Hepatocyte (in vitro differentiated cells): ENCODE measurements at regions not wholly inside any gene's neighbourhood (a gene's known extent, or its start where the extent isn't known, plus 50 kb on each side); places are given as distances from the start of the nearest gene placed in this dataset.

Source experiments
- DNase-seq: peaks from one replicate; pipeline ENCODE4 v3.0.0-alpha.2; 2016; ENCODE audit warnings: low spot score
- H2AFZ ChIP-seq: fragments of 200-600 bp; sonication (generic); 2 replicates; pipeline ENCODE4 v1.6.0; 2016; ENCODE audit warnings: antibody characterized with exemption, mild to moderate bottlenecking
- H3K27ac ChIP-seq: fragments of 200-600 bp; sonication (generic); 2 replicates; pipeline ENCODE4 v1.5.1; 2016; ENCODE audit warnings: mild to moderate bottlenecking
- H3K27me3 ChIP-seq: fragments of 200-600 bp; sonication (generic); 2 replicates; pipeline ENCODE4 v1.6.1; 2016
- H3K36me3 ChIP-seq: fragments of 200-600 bp; sonication (generic); replicated peaks from 2 replicates; pipeline ENCODE4 v1.5.1; 2016; ENCODE audit warnings: low read depth; ENCODE audit not compliant: insufficient read depth
- H3K4me1 ChIP-seq: fragments of 200-600 bp; sonication (generic); 2 replicates; pipeline ENCODE4 v1.5.1; 2016; ENCODE audit warnings: mild to moderate bottlenecking, moderate library complexity; ENCODE audit not compliant: insufficient read depth
- H3K4me2 ChIP-seq: fragments of 200-600 bp; sonication (generic); 2 replicates; pipeline ENCODE4 v1.6.0; 2016
- H3K4me3 ChIP-seq: fragments of 200-600 bp; sonication (generic); 2 replicates; pipeline ENCODE4 v1.5.1; 2016; ENCODE audit warnings: mild to moderate bottlenecking
- H3K79me2 ChIP-seq: fragments of 200-600 bp; sonication (generic); 2 replicates; pipeline ENCODE4 v1.6.0; 2017; ENCODE audit warnings: mild to moderate bottlenecking
- H3K9me2 ChIP-seq: fragments of 200-600 bp; sonication (generic); replicated peaks from 2 replicates; pipeline ENCODE4 v1.6.0; 2017; ENCODE audit warnings: mild to moderate bottlenecking; ENCODE audit not compliant: insufficient read depth
- H3K9me3 ChIP-seq: fragments of 200-600 bp; sonication (generic); 2 replicates; pipeline ENCODE4 v1.5.1; 2016; ENCODE audit warnings: low read depth, mild to moderate bottlenecking
- H4K20me1 ChIP-seq: fragments of 200-600 bp; sonication (generic); 2 replicates; pipeline ENCODE4 v1.6.0; 2016; ENCODE audit warnings: mild to moderate bottlenecking; ENCODE audit not compliant: insufficient read depth, poor library complexity, severe bottlenecking
- EZH2 ChIP-seq: fragments of 200-600 bp; sonication (generic); IDR thresholded peaks from 2 replicates; pipeline ENCODE4 v1.6.1; 2016; ENCODE audit warnings: antibody characterized with exemption, mild to moderate bottlenecking, borderline replicate concordance
- EZH2phosphoT487 ChIP-seq: fragments of 200-600 bp; sonication (generic); IDR thresholded peaks from one replicate; pipeline ENCODE4 v1.6.1; 2018; ENCODE audit warnings: antibody characterized with exemption, mild to moderate bottlenecking, low read depth, moderate library complexity; ENCODE audit not compliant: unreplicated experiment, severe bottlenecking
- WGBS: methylation state at CpG from one replicate; pipeline ENCODE4 v1.1.6; 2016; ENCODE audit warnings: low lambda C conversion rate; ENCODE audit errors: missing lambda C conversion rate; 5-methylcytosine and 5-hydroxymethylcytosine counted together
- TF ChIP-seq, protein P1 (sequence below): fragments of 200-600 bp; sonication (generic); IDR thresholded peaks from 2 replicates; pipeline ENCODE4 v1.5.1; 2016; ENCODE audit warnings: antibody characterized with exemption, mild to moderate bottlenecking; ENCODE audit not compliant: poor library complexity

DNA sequence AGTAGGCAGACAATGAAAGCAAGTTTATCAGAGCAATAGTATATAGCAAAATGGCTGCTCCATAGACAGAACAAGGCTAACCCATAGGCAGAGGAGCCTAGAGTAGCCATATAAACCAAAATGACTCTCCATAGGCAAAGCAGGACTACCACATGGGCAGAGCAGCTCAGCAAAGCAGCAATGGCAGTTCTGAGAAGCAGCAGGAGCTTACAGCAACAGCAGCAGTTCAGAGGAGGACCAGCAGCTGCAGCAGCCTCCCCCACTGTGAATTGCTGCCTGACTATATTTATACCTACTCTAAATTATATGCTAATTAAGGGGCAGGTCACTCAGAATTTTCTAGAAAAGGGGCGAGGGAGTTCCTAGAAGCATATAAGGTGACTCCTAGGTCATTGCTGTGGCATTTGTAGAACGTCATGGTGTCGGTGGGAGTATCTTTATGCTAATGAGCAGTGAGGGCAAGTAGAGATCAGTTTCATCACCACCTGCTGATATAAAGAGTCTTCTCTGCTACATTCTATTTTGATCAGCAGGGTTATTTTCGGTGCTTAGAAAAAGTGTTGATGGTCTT, 1115.5 kb downstream of the DTWD2 start:
- H3K9me2 ChIP-seq, result no peaks in the 10 kb centered on the region
- no peak overlapping the region for H3K4me3 ChIP-seq
- no peak for DNase-seq
- no peak overlapping the region for H2AFZ ChIP-seq
- H3K4me1 ChIP-seq, result no peaks in the 10 kb centered on the region
- H3K4me2 ChIP-seq, result no peak overlapping the region
- no peaks in the 10 kb centered on the region for H3K9me3 ChIP-seq
- H3K79me2 ChIP-seq, result no peaks in the 10 kb centered on the region
- no peaks in the 10 kb centered on the region for H4K20me1 ChIP-seq
- no peak overlapping the region for H3K27ac ChIP-seq
- no peaks in the 10 kb centered on the region for H3K27me3 ChIP-seq
- H3K36me3 ChIP-seq, result no peaks in the 10 kb centered on the region
- 85% methylated on average over 4 of the region's 4 CpGs for WGBS
- no peak for TF ChIP-seq EZH2
- TF ChIP-seq EZH2phosphoT487, result no peak
- TF ChIP-seq, protein P1, sequence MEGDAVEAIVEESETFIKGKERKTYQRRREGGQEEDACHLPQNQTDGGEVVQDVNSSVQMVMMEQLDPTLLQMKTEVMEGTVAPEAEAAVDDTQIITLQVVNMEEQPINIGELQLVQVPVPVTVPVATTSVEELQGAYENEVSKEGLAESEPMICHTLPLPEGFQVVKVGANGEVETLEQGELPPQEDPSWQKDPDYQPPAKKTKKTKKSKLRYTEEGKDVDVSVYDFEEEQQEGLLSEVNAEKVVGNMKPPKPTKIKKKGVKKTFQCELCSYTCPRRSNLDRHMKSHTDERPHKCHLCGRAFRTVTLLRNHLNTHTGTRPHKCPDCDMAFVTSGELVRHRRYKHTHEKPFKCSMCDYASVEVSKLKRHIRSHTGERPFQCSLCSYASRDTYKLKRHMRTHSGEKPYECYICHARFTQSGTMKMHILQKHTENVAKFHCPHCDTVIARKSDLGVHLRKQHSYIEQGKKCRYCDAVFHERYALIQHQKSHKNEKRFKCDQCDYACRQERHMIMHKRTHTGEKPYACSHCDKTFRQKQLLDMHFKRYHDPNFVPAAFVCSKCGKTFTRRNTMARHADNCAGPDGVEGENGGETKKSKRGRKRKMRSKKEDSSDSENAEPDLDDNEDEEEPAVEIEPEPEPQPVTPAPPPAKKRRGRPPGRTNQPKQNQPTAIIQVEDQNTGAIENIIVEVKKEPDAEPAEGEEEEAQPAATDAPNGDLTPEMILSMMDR, result no peak

DNA sequence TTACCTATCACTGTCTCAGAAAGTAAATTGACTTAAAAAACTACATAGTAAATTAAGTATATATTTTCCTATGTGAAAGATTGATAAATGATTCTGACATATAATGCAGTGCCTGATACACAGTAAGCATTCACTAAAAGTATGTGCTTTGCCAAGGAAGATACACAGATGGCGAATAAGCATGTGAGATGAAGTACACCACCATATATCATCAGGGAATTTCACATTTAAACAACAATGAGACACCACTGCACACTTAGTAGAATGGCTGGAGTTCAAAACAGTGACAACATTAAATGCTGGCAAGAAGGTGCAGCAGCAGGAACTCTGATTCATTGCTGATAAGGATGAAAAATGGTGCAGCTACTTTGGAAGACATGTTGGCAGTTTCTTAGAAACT, 1118.8 kb downstream of the DTWD2 start:
- no peaks in the 10 kb centered on the region for H3K4me1 ChIP-seq
- 77% methylated on average over 1 of the region's 1 CpG for WGBS
- no peaks in the 10 kb centered on the region for H3K9me3 ChIP-seq

DNA sequence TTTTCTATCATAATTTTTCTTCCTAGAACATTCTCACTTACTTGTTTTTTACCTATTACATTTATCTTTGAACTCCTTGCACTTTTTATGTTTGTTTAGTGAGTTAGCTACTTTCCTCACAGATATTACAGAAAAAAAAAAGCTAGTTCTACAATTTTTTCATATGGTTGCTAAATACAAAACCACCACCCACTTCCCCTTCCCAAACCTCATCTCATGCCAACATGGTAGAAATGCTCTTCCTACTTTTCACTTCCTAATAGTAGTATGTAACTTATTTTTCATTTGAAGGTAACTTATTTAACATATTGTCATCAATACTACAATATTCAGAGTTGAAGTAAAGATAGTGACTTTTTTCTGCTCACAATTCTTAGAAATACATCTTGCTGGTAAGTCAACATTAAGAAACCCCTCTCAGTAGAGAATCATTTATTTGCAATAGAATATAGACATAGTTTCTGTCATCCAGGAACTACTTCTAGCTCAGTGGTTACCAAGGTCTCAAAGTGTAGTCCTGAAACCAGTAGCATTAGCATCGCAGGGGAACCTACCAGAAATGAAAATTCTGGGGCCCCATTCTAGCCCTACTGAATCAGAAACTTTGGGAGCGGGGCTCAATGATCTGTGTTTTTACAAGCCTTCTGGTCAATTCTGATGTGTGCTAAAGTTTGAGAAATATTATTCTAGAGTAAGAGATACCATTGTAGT, 1124.6 kb downstream of the DTWD2 start:
- no peaks in the 10 kb centered on the region for H3K27me3 ChIP-seq
- TF ChIP-seq EZH2, result no peak
- TF ChIP-seq EZH2phosphoT487, result no peak
- TF ChIP-seq, protein P1, result no peak
- 92% methylated on average over 2 of the region's 2 CpGs for WGBS
- no peaks in the 10 kb centered on the region for H3K79me2 ChIP-seq
- no peaks in the 10 kb centered on the region for H3K4me1 ChIP-seq
- no peak overlapping the region for H3K4me3 ChIP-seq
- no peak overlapping the region for H2AFZ ChIP-seq
- H3K4me2 ChIP-seq, result no peak overlapping the region
- no peaks in the 10 kb centered on the region for H3K36me3 ChIP-seq
- no peak overlapping the region for H3K27ac ChIP-seq
- H3K9me2 ChIP-seq, result no peaks in the 10 kb centered on the region
- H3K9me3 ChIP-seq, result no peaks in the 10 kb centered on the region
- no peaks in the 10 kb centered on the region for H4K20me1 ChIP-seq
- no peak for DNase-seq

More for the DNA sequence above, 1118.8 kb downstream of the DTWD2 start:
- Histone ChIP-seq H3K4me3 (no peak overlapping the region), H3K27ac (no peak overlapping the region), H2AFZ (no peak overlapping the region), H3K4me2 (no peak overlapping the region), H4K20me1 (no peaks in the 10 kb centered on the region), H3K79me2 (no peaks in the 10 kb centered on the region), H3K27me3 (no peaks in the 10 kb centered on the region), H3K36me3 (no peaks in the 10 kb centered on the region), H3K9me2 (no peaks in the 10 kb centered on the region)
- no peak for DNase-seq
- TF ChIP-seq EZH2phosphoT487 (no peak), EZH2 (no peak)
- TF ChIP-seq, protein P1, result no peak
